Neural progenitor cell (in vitro differentiated cells): ENCODE measurements at regions not wholly inside any gene's neighbourhood (a gene's known extent, or its start where the extent isn't known, plus 50 kb on each side); places are given as distances from the start of the nearest gene placed in this dataset.
"Not testable (repeated sequence)": the region's sequence is repeated elsewhere in the genome, so short reads cannot be mapped to it uniquely, and the experiment has no call there.

Experiments used
- DNase-seq: peaks from one replicate; pipeline ENCODE4 v3.0.0-alpha.2; 2016; ENCODE audit warnings: low spot score
- H2AFZ ChIP-seq: fragments of 200-600 bp; sonication (generic); replicated peaks from 2 replicates; pipeline ENCODE4 v1.6.1; 2016; ENCODE audit warnings: antibody characterized with exemption
- H3F3A ChIP-seq: fragments of 200-600 bp; sonication (generic); 2 replicates; pipeline ENCODE4 v1.6.1; 2016; ENCODE audit warnings: antibody characterized with exemption, low read depth
- H3K27ac ChIP-seq: fragments of 200-600 bp; sonication (generic); 2 replicates; pipeline ENCODE4 v1.5.1; 2016; ENCODE audit warnings: mild to moderate bottlenecking
- H3K27me3 ChIP-seq: fragments of 200-600 bp; sonication (generic); 2 replicates; pipeline ENCODE4 v1.6.1; 2016; ENCODE audit warnings: mild to moderate bottlenecking, moderate library complexity
- H3K36me3 ChIP-seq: fragments of 200-600 bp; sonication (generic); 2 replicates; pipeline ENCODE4 v1.5.1; 2016
- H3K4me1 ChIP-seq: fragments of 200-600 bp; sonication (generic); 2 replicates; pipeline ENCODE4 v1.6.1; 2016; ENCODE audit warnings: mixed run types
- H3K4me2 ChIP-seq: fragments of 200-600 bp; sonication (generic); 2 replicates; pipeline ENCODE4 v1.6.1; 2016
- H3K4me3 ChIP-seq: fragments of 200-600 bp; sonication (generic); 2 replicates; pipeline ENCODE4 v1.5.1; 2016
- H3K79me2 ChIP-seq: fragments of 200-600 bp; sonication (generic); 2 replicates; pipeline ENCODE4 v1.6.1; 2016; ENCODE audit warnings: low read depth
- H3K9ac ChIP-seq: fragments of 200-600 bp; sonication (generic); 2 replicates; pipeline ENCODE4 v1.6.1; 2016
- H3K9me3 ChIP-seq: fragments of 200-600 bp; sonication (generic); 2 replicates; pipeline ENCODE4 v1.5.1; 2016; ENCODE audit warnings: low read depth
- H4K20me1 ChIP-seq: fragments of 200-600 bp; sonication (generic); 2 replicates; pipeline ENCODE4 v1.6.1; 2016; ENCODE audit warnings: low read depth
- H3K27ac Mint-ChIP-seq: 3 replicates; pipeline ENCODE4 v1.8.0; 2021; ENCODE audit warnings: mixed read lengths
- H3K27me3 Mint-ChIP-seq: 2 replicates; pipeline ENCODE4 v1.8.0; 2022; ENCODE audit warnings: low read depth, mild to moderate bottlenecking, inconsistent platforms, moderate library complexity, mixed read lengths; ENCODE audit not compliant: insufficient read depth
- H3K36me3 Mint-ChIP-seq: 3 replicates; pipeline ENCODE4 v1.8.0; 2021; ENCODE audit warnings: mixed read lengths
- H3K4me1 Mint-ChIP-seq: 3 replicates; pipeline ENCODE4 v1.8.0; 2021; ENCODE audit warnings: mixed read lengths
- H3K4me3 Mint-ChIP-seq: 3 replicates; pipeline ENCODE4 v1.8.0; 2021; ENCODE audit warnings: mild to moderate bottlenecking, moderate library complexity, mixed read lengths
- H3K9me3 Mint-ChIP-seq: 3 replicates; pipeline ENCODE4 v1.8.0; 2020; ENCODE audit warnings: mixed read lengths
- CTCF ChIP-seq: fragments of 200-600 bp; sonication (generic); IDR thresholded peaks from 2 replicates; pipeline ENCODE4 v1.5.1; 2017; ENCODE audit warnings: antibody characterized with exemption, mild to moderate bottlenecking
- EZH2 ChIP-seq: fragments of 200-600 bp; sonication (generic); IDR thresholded peaks from 2 replicates; pipeline ENCODE4 v1.6.1; 2017; ENCODE audit warnings: antibody characterized with exemption, mild to moderate bottlenecking, moderate library complexity
- EZH2phosphoT487 ChIP-seq: fragments of 200-600 bp; sonication (generic); IDR thresholded peaks from 2 replicates; pipeline ENCODE4 v1.6.1; 2017; ENCODE audit warnings: antibody characterized with exemption

- Histone ChIP-seq H3K9me3 (no peaks in the 10 kb centered on the region), H3K36me3 (no peaks in the 10 kb centered on the region), H3K9ac (no peak overlapping the region), H3K27me3 (no peaks in the 10 kb centered on the region), H4K20me1 (no peaks in the 10 kb centered on the region), H2AFZ (peak overlapping the region; percentile 38), H3F3A (no peaks in the 10 kb centered on the region), H3K4me2 (no peak overlapping the region), H3K27ac (no peak overlapping the region), H3K4me1 (no peaks in the 10 kb centered on the region), H3K79me2 (no peaks in the 10 kb centered on the region), H3K4me3 (no peak overlapping the region)
- no peak for DNase-seq
- Mint-ChIP-seq H3K4me1 (no peaks in the 10 kb centered on the region), H3K4me3 (no peak overlapping the region), H3K27me3 (no peaks in the 10 kb centered on the region), H3K9me3 (peaks cover 6% of the 10 kb centered on the region), H3K27ac (no peak overlapping the region), H3K36me3 (no peaks in the 10 kb centered on the region)
- TF ChIP-seq EZH2 (no peak), EZH2phosphoT487 (no peak), CTCF (no peak)
Measured at GRCh38 chr1:219066098-219066497, 107.6 kb upstream of the LYPLAL1 start.

DNA sequence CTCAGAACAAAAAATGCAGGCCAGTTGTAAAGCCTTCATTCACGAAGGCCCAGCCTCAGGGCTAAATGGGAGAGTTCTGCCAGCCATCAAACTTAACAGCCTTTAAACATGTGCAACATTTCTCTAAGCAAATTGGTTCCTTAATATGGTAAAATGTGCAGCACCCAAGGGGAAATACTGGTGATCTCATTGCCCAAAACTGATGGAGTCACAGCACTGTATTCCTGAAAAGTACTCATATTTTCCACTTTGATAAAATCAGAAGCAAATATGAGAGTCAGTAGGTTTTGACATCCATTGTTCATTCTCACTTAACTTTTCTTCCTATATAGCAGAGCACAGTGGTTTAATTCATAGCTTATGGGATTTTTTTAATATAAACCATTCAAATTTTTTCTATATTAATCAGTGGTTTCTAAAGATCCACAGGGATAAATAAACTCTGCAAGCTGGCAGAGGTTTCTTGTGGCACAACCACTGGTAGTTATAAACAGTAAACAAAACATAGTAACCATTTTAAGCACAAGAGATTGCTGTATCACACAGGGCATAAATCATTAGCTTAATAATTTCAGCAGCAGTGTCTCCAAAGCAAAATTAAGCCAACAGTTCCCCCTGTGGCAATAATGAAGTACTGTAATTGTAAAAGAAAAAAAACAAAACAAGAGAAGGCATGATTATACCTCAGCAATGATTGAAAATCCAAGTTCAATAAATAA lies 106.9 kb upstream of the LYPLAL1 start:
- Histone ChIP-seq H3K79me2 (no peaks in the 10 kb centered on the region), H4K20me1 (no peaks in the 10 kb centered on the region), H2AFZ (peak overlapping the region; percentile 38), H3K27ac (no peak overlapping the region), H3F3A (no peaks in the 10 kb centered on the region), H3K4me1 (no peaks in the 10 kb centered on the region), H3K36me3 (no peaks in the 10 kb centered on the region), H3K4me2 (no peak overlapping the region), H3K27me3 (no peaks in the 10 kb centered on the region), H3K9me3 (no peaks in the 10 kb centered on the region), H3K4me3 (no peak overlapping the region), H3K9ac (no peak overlapping the region)
- Mint-ChIP-seq H3K9me3 (peaks cover 6% of the 10 kb centered on the region), H3K36me3 (no peaks in the 10 kb centered on the region), H3K27ac (no peak overlapping the region), H3K27me3 (no peaks in the 10 kb centered on the region), H3K4me3 (no peak overlapping the region), H3K4me1 (no peaks in the 10 kb centered on the region)
- TF ChIP-seq EZH2phosphoT487: no peak
- TF ChIP-seq EZH2: no peak
- peak; percentile 58 for TF ChIP-seq CTCF
- DNase-seq: no peak

- no peaks in the 10 kb centered on the region for H3K27me3 ChIP-seq
- H3F3A ChIP-seq: no peaks in the 10 kb centered on the region
- H3K4me2 ChIP-seq: no peak overlapping the region
- no peaks in the 10 kb centered on the region for H3K36me3 Mint-ChIP-seq
- no peak overlapping the region for H3K27ac ChIP-seq
- no peak overlapping the region for H3K4me3 ChIP-seq
- no peaks in the 10 kb centered on the region for H3K27me3 Mint-ChIP-seq
- DNase-seq: no peak
- H3K4me3 Mint-ChIP-seq: no peak overlapping the region
- no peaks in the 10 kb centered on the region for H3K79me2 ChIP-seq
- no peak overlapping the region for H3K9ac ChIP-seq
- H2AFZ ChIP-seq: no peak overlapping the region
- no peaks in the 10 kb centered on the region for H3K36me3 ChIP-seq
- H4K20me1 ChIP-seq: no peaks in the 10 kb centered on the region
- H3K9me3 Mint-ChIP-seq: peaks cover 7% of the 10 kb centered on the region
- H3K27ac Mint-ChIP-seq: no peak overlapping the region
- no peaks in the 10 kb centered on the region for H3K9me3 ChIP-seq
- TF ChIP-seq EZH2phosphoT487: no peak
- TF ChIP-seq CTCF: no peak
- no peak for TF ChIP-seq EZH2
- H3K4me1 ChIP-seq: no peaks in the 10 kb centered on the region
- no peaks in the 10 kb centered on the region for H3K4me1 Mint-ChIP-seq
Measured at GRCh38 chr1:219067350-219067712, 106.3 kb upstream of the LYPLAL1 start.

GRCh38 chr1:219070395-219070794 lies 103.3 kb upstream of the LYPLAL1 start:
- not testable (repeated sequence) for H3K4me1 ChIP-seq, DNase-seq, H3K4me3 Mint-ChIP-seq, H4K20me1 ChIP-seq, H3K4me3 ChIP-seq, H3K9ac ChIP-seq, H3K36me3 Mint-ChIP-seq, H3K36me3 ChIP-seq, H3K27ac Mint-ChIP-seq, H3K4me1 Mint-ChIP-seq, H3K4me2 ChIP-seq, H3K79me2 ChIP-seq, H3K27ac ChIP-seq, H3K27me3 ChIP-seq, H3F3A ChIP-seq, H3K27me3 Mint-ChIP-seq, H2AFZ ChIP-seq, H3K9me3 ChIP-seq
- H3K9me3 Mint-ChIP-seq: peaks cover 11% of the 10 kb centered on the region
